OCI-LY7 (cell line): ENCODE measurements at regions not wholly inside any gene's neighbourhood (a gene's known extent, or its start where the extent isn't known, plus 50 kb on each side); places are given as distances from the start of the nearest gene placed in this dataset.

Source experiments
- BruUV-seq: library from RNA; stranded (reverse); fragments of 400-500 nt; replicated peaks from 2 replicates; lab custom pipeline; 2021; lab: Mats Ljungman, UMichigan
- CTCF ChIA-PET: fragments of 300-600 bp; sonication (Branson Sonifier 250); formaldehyde crosslinking; loops from one replicate; lab custom pipeline; 2022; ENCODE audit warnings: antibody characterized with exemption; ENCODE audit not compliant: unreplicated experiment; lab: Charles Lee
- POLR2A ChIA-PET: fragments of 300-600 bp; sonication (Branson Sonifier 250); formaldehyde crosslinking; loops from one replicate; lab custom pipeline; 2022; ENCODE audit warnings: antibody characterized with exemption; lab: Charles Lee
- DNase-seq: peaks from one replicate; pipeline ENCODE4 v3.0.0-alpha.2; 2015; ENCODE audit warnings: low spot score
- H2AFZ ChIP-seq: fragments of 200-600 bp; sonication (generic), shearing (Covaris generic); 2 replicates; pipeline ENCODE4 v1.6.1; 2014; ENCODE audit warnings: mild to moderate bottlenecking, antibody characterized with exemption, low read length, moderate library complexity
- H3K27ac ChIP-seq: fragments of 200-600 bp; sonication (generic); 2 replicates; pipeline ENCODE4 v1.5.1; 2014; ENCODE audit warnings: mixed run types, low read depth, mild to moderate bottlenecking, moderate library complexity, low read length, inconsistent platforms; ENCODE audit not compliant: poor library complexity, severe bottlenecking
- H3K36me3 ChIP-seq: fragments of 200-600 bp; sonication (generic); 2 replicates; pipeline ENCODE4 v1.6.1; 2014; ENCODE audit warnings: mild to moderate bottlenecking, antibody characterized with exemption, low read length, moderate library complexity, mixed read lengths; ENCODE audit not compliant: insufficient read depth
- H3K4me1 ChIP-seq: fragments of 200-600 bp; sonication (generic); 2 replicates; pipeline ENCODE4 v1.5.1; 2014; ENCODE audit warnings: mild to moderate bottlenecking, low read length; ENCODE audit not compliant: insufficient read depth, poor library complexity, severe bottlenecking
- H3K4me2 ChIP-seq: fragments of 200-600 bp; sonication (generic); 2 replicates; pipeline ENCODE4 v1.6.1; 2014; ENCODE audit warnings: mild to moderate bottlenecking, low read length
- H3K4me3 ChIP-seq: fragments of 200-600 bp; sonication (generic); 2 replicates; pipeline ENCODE4 v1.5.1; 2014; ENCODE audit warnings: mild to moderate bottlenecking, low read depth, low read length; ENCODE audit not compliant: poor library complexity, severe bottlenecking
- H3K79me2 ChIP-seq: fragments of 200-600 bp; sonication (generic); 2 replicates; pipeline ENCODE4 v1.6.1; 2016; ENCODE audit warnings: low read depth, mild to moderate bottlenecking, low read length, moderate library complexity, mixed read lengths; ENCODE audit not compliant: insufficient read depth
- H3K9me2 ChIP-seq: fragments of 200-600 bp; sonication (generic); 2 replicates; pipeline ENCODE4 v1.6.1; 2016; ENCODE audit warnings: mild to moderate bottlenecking, low read length, mixed read lengths; ENCODE audit not compliant: insufficient read depth
- H3K9me3 ChIP-seq: fragments of 200-600 bp; sonication (generic); 2 replicates; pipeline ENCODE4 v1.6.1; 2014; ENCODE audit warnings: mild to moderate bottlenecking, mixed run types, low read length, mixed read lengths
- H4K20me1 ChIP-seq: fragments of 200-600 bp; sonication (generic); 2 replicates; pipeline ENCODE4 v1.6.1; 2014; ENCODE audit warnings: mild to moderate bottlenecking, antibody characterized with exemption, low read length, moderate library complexity, mixed read lengths; ENCODE audit not compliant: insufficient read depth
- EZH2phosphoT487 ChIP-seq: fragments of 200-600 bp; sonication (generic); IDR thresholded peaks from 2 replicates; pipeline ENCODE4 v1.6.1; 2018; ENCODE audit warnings: low read depth, borderline replicate concordance, mild to moderate bottlenecking, mixed run types, antibody characterized with exemption, low read length, moderate library complexity, mixed read lengths
- intact Hi-C: fragments of 100-400 bp; cut with micrococcal nuclease; formaldehyde crosslinking; loops from one replicate; pipeline ENCODE4 v1.10.0; 2022; ENCODE audit not compliant: unreplicated experiment
- TF ChIP-seq, protein P1 (sequence below): fragments of 200-600 bp; sonication (generic); conservative IDR thresholded peaks from 2 replicates; pipeline ENCODE4 v1.5.1; 2014; ENCODE audit warnings: mild to moderate bottlenecking, antibody characterized with exemption, low read length, moderate library complexity, mixed read lengths

DNA sequence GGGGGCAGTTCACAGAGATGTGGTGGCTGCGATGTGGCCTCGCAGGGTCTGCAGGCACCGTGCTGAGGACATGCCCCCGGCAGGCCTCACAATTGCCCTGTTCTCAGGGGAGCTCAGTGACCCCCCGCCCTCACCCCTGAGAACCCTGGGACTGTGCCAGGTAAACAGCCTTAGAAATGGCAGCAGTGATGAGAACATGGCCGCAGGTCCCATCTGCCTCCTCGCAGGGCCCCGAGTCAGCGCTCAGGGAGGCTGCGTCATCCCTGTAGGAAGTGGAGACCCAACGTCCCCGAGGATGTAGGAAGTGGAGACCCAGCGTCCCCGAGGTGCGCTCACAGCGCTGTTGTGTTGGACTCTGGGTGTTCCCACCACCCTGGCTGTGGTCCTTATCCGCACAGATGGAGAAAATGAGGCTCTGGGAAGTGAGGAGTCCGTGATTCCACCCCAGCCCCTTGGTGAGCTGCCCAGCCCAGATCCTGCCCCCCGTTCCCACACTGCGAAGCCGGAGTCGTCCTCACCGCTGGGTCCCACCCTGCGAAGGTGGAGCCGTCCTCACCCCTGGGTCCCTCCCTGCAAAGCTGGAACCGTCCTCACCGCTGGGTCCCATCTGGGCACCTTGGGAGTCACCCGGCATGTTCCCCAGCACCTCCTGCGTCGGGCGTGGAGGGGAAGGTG is 1086.8 kb downstream of the BRD1 start:
- H4K20me1 ChIP-seq, result no peaks in the 10 kb centered on the region
- no peaks in the 10 kb centered on the region for H3K4me1 ChIP-seq
- no TSS peak for BruUV-seq
- H3K27ac ChIP-seq, result no peak overlapping the region
- no peaks in the 10 kb centered on the region for H3K9me3 ChIP-seq
- no peaks in the 10 kb centered on the region for H3K9me2 ChIP-seq
- H3K4me3 ChIP-seq, result no peak overlapping the region
- H3K4me2 ChIP-seq, result no peak overlapping the region
- H3K79me2 ChIP-seq, result no peaks in the 10 kb centered on the region
- ChIA-PET CTCF (no interaction called here), POLR2A (no interaction called here)
- intact Hi-C loops, result no loop called here
- TF ChIP-seq, protein P1, sequence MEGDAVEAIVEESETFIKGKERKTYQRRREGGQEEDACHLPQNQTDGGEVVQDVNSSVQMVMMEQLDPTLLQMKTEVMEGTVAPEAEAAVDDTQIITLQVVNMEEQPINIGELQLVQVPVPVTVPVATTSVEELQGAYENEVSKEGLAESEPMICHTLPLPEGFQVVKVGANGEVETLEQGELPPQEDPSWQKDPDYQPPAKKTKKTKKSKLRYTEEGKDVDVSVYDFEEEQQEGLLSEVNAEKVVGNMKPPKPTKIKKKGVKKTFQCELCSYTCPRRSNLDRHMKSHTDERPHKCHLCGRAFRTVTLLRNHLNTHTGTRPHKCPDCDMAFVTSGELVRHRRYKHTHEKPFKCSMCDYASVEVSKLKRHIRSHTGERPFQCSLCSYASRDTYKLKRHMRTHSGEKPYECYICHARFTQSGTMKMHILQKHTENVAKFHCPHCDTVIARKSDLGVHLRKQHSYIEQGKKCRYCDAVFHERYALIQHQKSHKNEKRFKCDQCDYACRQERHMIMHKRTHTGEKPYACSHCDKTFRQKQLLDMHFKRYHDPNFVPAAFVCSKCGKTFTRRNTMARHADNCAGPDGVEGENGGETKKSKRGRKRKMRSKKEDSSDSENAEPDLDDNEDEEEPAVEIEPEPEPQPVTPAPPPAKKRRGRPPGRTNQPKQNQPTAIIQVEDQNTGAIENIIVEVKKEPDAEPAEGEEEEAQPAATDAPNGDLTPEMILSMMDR, result no peak
- TF ChIP-seq EZH2phosphoT487, result no peak
- no peak overlapping the region for H2AFZ ChIP-seq
- H3K36me3 ChIP-seq, result no peaks in the 10 kb centered on the region
- DNase-seq, result no peak

DNA sequence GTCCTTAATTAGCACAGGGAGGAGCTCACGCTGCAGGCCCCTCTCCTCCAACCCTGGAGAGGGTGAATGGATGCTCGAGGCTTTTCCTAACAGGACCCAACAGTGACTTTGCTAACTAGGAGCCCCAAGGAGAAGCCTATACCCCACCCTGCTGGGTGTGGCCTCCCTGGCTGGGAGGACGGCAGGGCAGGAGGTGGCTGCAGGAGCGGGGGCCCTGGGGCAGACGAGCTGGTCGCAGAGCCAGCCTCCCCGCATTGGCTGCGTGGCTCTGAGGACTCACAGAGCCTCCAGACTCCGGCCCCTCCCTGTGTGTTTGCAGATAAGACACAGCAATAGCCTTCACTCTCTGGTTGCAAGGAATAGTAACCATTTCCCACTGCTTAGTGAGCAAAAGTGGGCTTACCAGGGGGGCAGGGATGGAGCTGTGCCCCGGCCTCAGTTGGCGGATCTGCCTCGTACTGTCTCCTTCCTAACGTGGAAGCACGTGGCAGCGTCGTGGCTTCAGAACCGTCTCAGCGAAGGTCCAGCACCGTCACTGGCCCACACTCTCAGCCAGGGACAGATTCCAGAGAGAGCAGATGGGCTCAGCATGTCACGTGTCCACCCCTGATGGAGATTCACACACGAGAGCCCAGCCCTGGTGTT is 1087.5 kb downstream of the BRD1 start:
- no peaks in the 10 kb centered on the region for H3K4me1 ChIP-seq
- intact Hi-C loops, result no loop called here
- no peak for DNase-seq

More for the DNA sequence above, 1087.5 kb downstream of the BRD1 start:
- Histone ChIP-seq H3K36me3 (no peaks in the 10 kb centered on the region), H3K4me2 (no peak overlapping the region), H3K9me3 (no peaks in the 10 kb centered on the region), H2AFZ (no peak overlapping the region), H4K20me1 (no peaks in the 10 kb centered on the region), H3K4me3 (no peak overlapping the region), H3K9me2 (no peaks in the 10 kb centered on the region), H3K79me2 (no peaks in the 10 kb centered on the region), H3K27ac (no peak overlapping the region)
- BruUV-seq, result no TSS peak
- CTCF ChIA-PET, result no interaction called here
- POLR2A ChIA-PET, result no interaction called here
- TF ChIP-seq EZH2phosphoT487, result no peak
- TF ChIP-seq, protein P1, result no peak
